Fibroblast of lung (primary cell): ENCODE measurements at regions not wholly inside any gene's neighbourhood (a gene's known extent, or its start where the extent isn't known, plus 50 kb on each side); places are given as distances from the start of the nearest gene placed in this dataset.

Source experiments
- CTCF ChIP-seq, 2 donors: IDR thresholded peaks in 1 of 2; conservative IDR thresholded peaks in 1 of 2; 1 replicate in 1 of 2; 2 replicates in 1 of 2; pipeline ENCODE4 v1.5.1; 2011 to 2012; ENCODE audit warnings: low read length in 2 of 2, control low read depth in 1 of 2, inconsistent platforms in 1 of 2, low read depth in 1 of 2, mild to moderate bottlenecking in 1 of 2
- EZH2 ChIP-seq: IDR thresholded peaks from 2 replicates; pipeline ENCODE4 v1.5.1; 2012; ENCODE audit warnings: low read length, control low read depth, mild to moderate bottlenecking; ENCODE audit errors: missing control alignments

GRCh38 chr6:66340736-66341135 is 633.7 kb upstream of the EYS start:
- TF ChIP-seq CTCF (conservative IDR thresholded peaks at IDR 0.05 in 1 of 2, IDR thresholded peaks at IDR 0.05 in 1 of 2; ENCODE audit: low read depth in 1 of 2, low read length in 2 of 2) = no peak
- no peak for TF ChIP-seq EZH2
